ENCODE measurements at regions not wholly inside any gene's neighbourhood (a gene's known extent, or its start where the extent isn't known, plus 50 kb on each side); places are given as distances from the start of the nearest gene placed in this dataset.

DNA sequence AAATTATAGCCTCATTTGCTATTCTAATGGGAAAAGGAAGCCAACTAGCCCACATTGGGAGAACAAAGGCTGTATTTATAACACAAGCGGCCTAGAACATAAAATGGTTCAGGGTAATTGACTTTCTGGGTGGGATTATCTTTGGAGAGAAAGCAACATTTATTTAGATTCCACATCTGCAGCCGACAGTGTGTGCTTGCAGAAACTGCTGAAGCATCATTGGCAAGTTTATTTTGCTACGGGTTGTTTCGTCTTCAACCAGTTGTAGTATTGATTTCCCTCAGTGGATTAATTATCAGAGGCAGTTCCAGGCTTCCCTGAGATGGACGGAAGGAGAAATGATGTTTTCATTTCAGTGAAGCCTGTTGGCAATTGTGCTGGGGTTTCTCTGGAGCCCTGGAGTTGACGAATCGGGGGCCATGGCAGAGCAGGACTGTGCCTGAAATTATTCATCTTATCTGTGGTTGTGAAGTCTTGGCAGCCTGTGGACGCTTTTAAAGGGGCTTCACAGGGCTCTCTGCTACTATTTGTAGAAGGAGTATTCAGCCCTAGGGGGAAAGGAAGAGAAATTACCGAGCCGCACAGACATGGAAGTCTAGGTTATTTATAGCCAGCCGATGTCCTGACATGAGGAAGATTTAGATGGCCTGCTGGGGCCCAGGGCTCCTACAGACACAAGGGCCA is 290.6 kb upstream of the IRX4 start:
- in situ Hi-C loops (cut with HindIII; ENCODE audit: low pct_ligation_motif_present, low pct_unique_long_range_greater_than_20kb, low sequenced_read_pairs) = no loop called here
- no peak for DNase-seq

DNA sequence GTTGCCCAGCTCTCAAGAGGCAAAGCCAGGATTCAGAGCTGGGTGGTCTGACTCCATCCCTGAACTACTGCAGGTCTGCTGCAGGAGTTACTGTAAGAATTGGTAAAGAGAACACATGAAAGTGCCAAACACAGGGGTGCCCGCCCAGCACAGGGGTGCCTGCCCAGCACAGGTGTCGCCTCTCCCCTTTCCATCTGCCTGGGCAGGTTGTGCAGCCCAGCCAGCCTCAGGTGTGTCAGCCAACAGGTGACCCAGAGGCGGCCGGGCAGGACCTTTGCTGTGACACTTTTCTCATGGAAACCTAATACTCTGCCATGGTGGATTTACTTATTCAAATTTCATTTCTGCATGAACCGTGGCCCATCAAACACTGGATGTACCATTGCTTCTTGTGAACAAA is 289.7 kb upstream of the IRX4 start:
- in situ Hi-C loops (cut with HindIII; ENCODE audit: low pct_ligation_motif_present, low pct_unique_long_range_greater_than_20kb, low sequenced_read_pairs) = no loop called here
- no peak for DNase-seq

DNA sequence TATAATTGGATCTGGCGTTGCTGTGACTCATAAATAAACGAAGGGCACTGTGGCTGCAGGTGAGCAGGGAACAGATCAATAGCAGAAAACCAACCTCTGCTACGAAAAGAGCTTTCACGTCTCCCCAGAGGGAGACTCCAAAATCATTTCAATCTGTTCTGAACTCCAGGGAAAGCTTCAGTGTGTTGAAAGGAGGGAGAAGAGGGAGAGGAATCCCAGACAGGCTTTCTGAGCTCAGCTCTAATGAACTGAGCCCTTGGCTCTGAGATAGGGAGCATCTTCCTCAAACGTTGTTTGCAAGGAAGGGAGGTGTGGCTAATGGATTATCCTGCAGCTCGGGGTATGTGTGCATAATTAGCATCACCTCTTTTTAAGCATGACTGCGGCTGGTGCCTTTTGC is 288.0 kb upstream of the IRX4 start:
- no peak for DNase-seq
- in situ Hi-C loops (cut with HindIII; ENCODE audit: low pct_ligation_motif_present, low pct_unique_long_range_greater_than_20kb, low sequenced_read_pairs) = no loop called here

DNA sequence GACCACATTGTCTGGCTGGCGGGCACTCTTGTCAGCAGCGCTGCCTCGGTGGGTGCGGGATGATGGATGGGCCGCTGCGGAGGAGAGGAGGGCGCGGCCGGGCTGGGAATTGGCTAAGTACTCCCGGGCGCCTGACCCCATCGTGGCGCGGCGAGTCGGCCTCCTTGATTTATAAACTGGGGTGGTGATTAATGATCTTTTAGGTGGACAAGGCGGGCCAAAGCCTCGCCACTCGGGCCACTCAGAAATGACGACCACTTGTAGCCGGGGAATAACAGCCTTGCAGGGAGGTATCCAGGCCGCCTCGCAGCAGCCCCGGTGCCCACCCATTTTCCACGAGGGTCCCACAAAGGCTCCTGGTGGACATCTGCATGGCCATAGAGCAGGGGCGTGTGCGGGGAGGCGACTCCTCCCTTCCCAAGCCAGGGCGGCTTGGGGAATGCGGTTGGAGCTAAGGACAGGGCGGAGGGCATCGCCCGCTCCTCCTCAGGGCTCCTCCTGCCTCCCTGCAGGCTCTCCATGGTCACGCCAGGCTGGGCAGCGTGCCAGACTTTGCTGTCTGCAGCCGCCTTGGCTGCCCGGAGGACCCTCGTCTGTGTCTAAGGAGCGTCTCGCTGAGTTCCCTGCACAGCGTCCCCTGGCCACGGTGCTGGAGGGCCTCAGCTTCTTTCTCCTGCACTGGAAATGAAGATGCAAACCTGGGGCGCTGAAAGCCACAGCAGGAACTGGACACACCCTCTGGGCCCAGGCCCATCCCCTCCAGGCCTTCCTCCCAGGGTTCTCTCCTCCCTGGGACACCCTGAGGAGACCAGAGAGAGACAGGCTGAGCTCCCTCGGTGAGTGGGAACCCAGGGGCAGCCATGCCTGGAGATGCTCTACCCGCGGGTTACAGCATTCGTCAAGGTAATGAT is 287.4 kb upstream of the IRX4 start:
- in situ Hi-C loops (cut with HindIII; ENCODE audit: low pct_ligation_motif_present, low pct_unique_long_range_greater_than_20kb, low sequenced_read_pairs) = no loop called here
- DNase-seq = no peak

DNA sequence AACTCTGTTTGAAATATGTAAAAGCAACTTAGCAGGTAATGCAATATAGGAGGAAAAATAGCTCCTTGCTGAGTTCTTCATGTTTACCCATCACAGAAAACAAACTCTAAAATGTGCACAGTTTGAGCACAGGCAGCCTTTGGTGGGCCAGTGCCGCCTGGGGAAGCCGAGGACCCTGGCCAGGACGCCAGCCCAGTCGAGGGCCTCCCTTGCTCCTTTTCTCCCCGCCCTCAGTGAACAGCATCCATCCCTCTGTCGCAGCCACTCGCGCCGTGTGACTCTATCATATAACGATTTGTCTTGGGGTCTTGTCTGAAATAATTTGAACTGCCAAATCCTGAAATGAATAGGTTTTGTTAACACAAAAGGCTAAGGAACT is 286.7 kb upstream of the IRX4 start:
- no peak for DNase-seq
- in situ Hi-C loops (cut with HindIII; ENCODE audit: low pct_ligation_motif_present, low pct_unique_long_range_greater_than_20kb, low sequenced_read_pairs) = no loop called here

DNA sequence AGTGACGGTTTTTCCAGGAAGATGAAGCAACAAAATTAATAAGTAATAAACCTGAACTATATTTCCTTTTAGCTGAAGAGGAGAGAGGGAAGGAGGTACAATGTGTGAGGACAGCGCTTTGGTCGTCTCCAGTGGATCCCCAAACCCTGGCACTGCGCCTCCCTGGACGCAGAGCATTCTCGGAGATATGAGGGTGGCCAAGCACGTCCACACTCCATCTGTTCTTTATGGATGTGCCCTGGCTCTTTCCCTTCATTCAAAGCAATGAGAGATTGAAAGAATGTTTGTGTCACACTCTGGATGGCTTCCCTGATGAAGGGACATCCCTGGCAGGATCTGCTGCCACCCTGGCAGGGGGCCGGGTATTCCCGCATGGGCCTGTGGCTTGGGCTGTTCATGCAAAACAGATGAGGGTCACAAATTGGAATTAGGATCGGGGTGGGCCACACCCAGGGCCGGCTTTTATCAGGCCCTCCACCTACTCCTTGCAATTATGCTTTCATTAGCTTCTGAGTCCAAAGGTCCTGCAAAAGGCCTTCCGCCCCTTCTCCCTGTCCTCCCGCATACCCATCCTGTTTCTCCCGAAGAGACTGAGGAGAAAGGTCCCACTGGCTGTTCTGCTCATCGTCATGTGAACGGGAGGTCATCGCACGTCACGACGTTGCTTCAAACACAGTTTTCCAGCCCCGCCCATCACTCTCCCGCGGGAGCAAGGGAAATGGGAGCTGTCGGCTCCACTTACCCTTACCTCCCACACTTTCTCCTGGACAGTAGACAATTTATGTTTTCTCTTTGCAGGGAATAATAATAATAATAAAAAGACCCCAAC is 286.1 kb upstream of the IRX4 start:
- no peak for DNase-seq

DNA sequence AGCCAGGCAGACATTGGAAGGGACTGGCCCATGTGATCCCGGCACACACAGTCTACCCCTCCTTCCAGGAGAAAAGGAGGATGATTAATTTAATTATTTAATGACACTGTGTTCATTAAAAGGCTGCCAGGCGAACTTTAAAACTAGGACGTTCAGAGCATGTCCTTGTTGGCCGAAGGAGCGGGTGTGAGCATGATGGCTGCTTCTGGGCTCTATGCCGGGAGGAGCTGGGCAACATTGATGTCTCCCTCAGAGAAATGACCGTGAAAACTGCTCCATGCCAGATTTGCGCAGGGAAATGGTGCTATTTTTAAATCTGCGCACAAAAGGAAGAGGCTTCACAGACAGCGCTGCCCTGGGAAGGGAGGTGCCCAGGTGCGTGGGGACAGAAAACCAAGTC is 284.9 kb upstream of the IRX4 start:
- in situ Hi-C loops (cut with HindIII; ENCODE audit: low pct_ligation_motif_present, low pct_unique_long_range_greater_than_20kb, low sequenced_read_pairs) = no loop called here

More for the DNA sequence above, 286.1 kb upstream of the IRX4 start:
- in situ Hi-C loops (cut with HindIII; ENCODE audit: low pct_ligation_motif_present, low pct_unique_long_range_greater_than_20kb, low sequenced_read_pairs) = no loop called here

DNA sequence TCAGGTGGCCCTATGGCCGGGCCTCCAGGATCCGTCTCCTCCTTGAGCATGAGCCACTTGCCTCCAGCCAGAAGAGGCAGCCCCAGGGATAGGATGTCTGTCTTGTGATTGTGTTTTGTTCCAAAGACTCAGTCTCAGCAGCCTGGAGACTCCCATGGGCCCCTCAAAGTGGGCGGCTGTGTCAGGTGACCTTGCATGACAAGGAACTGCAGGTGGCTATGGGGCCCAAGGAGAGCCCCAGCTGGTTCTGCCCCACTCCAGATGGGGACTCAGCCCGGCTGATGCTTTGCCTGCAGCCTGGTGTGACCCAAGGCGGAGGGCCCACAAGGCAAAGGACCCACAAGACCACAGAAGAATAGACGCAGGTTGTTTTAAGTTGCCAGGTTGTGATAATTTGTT is 284.3 kb upstream of the IRX4 start:
- DNase-seq = no peak
- in situ Hi-C loops (cut with HindIII; ENCODE audit: low pct_ligation_motif_present, low pct_unique_long_range_greater_than_20kb, low sequenced_read_pairs) = no loop called here

More for the DNA sequence above, 284.9 kb upstream of the IRX4 start:
- no peak for DNase-seq

DNA sequence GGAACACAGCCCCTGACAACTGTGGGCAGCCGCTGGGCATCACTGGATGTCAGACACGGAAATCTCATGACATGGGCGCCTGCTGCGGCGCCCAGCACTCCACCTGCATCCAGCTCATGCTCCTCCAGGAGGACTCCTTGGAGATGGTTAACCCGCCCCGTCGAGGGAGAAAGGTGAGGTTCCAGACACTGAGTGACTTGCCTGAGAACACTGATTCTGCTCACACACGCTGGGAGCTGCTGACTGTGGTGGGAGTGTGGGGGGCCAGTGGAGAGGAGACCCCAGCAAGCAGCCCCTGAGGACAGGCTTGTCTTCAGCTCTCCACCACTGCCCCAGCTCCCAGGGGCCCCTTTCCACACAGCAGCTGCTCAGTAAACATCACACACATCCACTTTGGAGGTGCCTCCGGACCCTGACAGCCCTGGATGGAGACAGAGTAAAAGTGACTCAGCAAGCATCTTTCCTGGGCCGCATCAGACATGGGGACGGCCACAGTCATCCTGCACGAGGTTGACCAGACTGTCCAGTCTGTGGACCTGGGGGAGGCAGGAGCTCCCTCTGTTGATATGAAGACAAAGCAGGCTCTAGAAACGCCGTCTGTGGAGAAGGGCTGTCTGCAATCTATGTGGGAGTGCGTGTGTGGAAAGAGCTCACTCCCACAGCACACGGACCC is 283.7 kb upstream of the IRX4 start:
- no peak for DNase-seq

DNA sequence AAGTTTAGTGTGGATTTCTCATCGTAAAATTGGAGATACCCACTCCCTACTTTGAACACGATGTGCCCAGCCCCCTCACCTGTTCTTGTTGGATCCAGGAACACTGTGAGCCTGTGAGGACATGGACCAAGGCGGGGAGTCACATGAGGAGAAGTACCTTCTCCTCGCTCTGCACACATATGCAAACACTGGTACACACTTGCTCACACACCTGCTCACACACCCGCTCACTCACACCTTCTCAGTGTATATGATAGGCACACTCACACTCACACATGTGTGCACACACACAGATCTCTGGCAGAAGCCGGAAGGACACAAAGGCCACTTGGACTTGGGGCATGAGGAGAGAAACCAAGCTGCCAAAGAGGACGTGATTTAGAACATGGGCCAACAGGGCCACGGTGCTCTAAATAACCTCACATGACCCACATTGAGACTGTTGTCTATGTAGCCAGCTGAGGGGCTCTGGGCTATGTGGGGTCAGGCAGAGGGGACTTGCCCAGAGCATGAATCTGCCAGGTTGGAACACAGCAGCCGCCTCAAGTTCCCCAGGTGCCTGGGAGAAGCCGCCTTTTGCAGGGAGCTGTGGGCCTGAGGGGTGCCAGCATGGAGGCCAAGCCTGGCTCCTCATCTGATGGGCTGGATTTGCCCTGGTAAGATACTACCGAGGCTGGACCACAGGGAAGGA is 283.0 kb upstream of the IRX4 start:
- no peak for DNase-seq
- in situ Hi-C loops (cut with HindIII; ENCODE audit: low pct_ligation_motif_present, low pct_unique_long_range_greater_than_20kb, low sequenced_read_pairs) = no loop called here

More for the DNA sequence above, 283.7 kb upstream of the IRX4 start:
- in situ Hi-C loops (cut with HindIII; ENCODE audit: low pct_ligation_motif_present, low pct_unique_long_range_greater_than_20kb, low sequenced_read_pairs) = no loop called here

DNA sequence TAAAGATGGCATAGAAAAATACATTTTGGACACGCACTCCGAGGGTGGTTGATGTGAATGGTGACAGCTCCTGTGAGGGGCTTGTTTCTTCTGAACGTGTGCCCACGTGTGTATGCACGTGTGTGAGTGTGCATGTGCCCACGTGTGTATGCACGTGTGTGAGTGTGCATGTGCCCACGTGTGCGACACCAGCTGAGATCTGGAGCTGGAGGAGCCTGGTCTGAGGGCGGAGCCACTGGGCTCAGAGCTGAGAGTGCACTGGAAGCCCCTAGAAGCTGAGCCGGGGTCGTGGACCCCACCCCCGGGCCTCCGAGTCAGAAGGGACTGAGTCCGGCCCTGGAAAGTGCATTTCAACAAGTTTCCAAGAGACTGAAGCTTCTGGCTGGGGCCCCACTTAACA is 282.5 kb upstream of the IRX4 start:
- in situ Hi-C loops (cut with HindIII; ENCODE audit: low pct_ligation_motif_present, low pct_unique_long_range_greater_than_20kb, low sequenced_read_pairs) = no loop called here
- no peak for DNase-seq

DNA sequence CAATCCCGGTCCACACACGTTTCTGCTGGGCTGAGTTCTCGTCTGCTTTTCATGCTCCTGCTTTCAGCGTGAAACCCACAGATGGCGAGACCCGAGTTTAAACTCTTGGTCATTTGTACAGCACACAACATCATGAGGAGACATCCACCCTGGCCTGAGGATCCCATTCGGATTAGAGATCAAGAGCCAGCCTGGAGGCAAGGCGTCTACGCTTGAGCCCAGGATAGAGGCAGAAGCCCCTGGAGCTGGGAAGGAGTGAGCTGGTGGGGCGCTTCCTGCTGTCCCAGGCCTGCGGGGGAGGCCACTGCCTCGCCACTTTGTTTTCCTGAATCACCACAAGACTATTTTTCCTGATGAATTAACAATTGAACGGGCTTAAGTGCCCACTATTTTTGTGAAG is 281.9 kb upstream of the IRX4 start:
- in situ Hi-C loops (cut with HindIII; ENCODE audit: low pct_ligation_motif_present, low pct_unique_long_range_greater_than_20kb, low sequenced_read_pairs) = no loop called here

DNA sequence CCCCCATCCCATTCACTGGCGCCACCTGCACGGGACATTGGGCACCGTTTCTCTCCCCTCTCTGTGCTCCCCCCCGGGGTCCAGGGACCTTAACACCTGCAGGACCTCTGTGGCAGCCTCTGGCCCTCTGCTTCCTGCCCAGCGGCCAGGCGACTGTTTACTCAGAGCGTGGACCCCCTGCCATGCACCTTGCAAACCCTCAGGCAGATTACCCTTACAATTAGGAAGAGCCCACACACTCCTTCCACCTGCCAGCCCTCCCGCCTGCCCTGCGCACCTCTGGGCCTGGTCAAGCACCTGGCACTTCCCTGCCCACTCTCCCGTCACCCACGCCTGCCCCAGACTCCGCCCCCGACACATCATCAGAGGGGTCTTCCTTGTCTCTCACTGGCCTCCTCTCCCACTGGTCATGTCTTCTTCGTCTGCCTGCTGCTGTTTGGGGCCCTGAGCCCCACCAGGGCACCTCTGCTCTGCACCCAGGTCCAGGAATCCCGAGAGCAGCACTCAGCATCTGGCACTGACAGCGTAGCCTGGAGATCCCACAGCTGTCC is 281.3 kb upstream of the IRX4 start:
- in situ Hi-C loops (cut with HindIII; ENCODE audit: low pct_ligation_motif_present, low pct_unique_long_range_greater_than_20kb, low sequenced_read_pairs) = no loop called here
- no peak for DNase-seq

More for the DNA sequence above, 281.9 kb upstream of the IRX4 start:
- DNase-seq = no peak

DNA sequence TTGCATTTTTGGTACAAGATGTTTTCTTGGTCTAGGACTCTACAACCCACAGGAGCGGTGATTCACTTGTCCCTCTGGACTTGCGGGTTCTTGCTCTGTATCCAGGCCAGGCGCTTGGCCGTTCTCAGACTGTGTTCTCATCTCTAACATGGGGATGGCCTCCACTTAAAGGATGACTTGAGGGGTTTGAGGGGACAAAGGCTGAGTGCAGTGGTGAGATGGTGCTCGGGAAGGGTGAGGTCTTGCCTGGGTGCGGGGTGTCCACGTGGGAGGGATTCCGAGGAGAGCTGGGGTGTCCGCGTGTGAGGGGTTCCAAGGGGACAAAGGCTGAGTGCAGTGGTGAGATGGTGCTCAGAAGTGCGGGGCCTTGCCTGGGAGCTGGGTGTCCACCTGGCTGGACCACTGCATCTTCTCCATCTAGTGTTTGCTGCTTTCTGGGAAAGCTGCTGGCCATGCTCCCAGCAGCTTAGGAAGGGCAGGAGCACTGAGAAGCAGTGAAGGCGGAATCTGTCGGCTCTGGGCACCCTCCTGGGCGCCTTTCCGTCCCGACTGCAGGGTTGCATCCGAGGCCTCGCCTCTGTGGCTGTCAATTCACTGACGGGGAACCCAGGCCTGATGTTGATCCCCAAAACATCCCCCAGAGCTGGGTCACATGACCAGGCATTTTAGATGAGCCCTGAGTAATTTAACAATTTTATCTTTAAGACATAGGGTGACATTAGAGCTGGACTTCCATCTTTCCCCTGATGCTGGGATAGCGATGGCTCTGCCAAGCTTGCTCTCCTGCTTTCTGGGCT is 280.5 kb upstream of the IRX4 start:
- in situ Hi-C loops (cut with HindIII; ENCODE audit: low pct_ligation_motif_present, low pct_unique_long_range_greater_than_20kb, low sequenced_read_pairs) = no loop called here
- no peak for DNase-seq

DNA sequence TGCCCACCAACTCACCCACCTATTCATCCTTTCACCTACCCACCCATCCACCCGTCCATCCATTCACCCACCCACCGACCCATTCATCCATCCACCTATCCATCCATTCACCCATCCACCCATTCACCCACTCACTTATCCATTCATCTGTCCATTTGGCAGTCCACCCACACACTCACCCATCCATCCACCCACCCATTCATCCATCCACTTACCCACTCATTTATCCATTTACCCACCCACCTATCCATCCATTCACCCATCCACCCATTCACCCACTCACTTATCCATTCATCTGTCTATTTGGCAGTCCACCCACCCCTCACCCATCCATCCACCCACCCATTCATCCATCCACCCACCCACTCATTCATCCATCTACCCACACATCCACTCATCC is 278.1 kb upstream of the IRX4 start:
- DNase-seq = no peak
- in situ Hi-C loops (cut with HindIII; ENCODE audit: low pct_ligation_motif_present, low pct_unique_long_range_greater_than_20kb, low sequenced_read_pairs) = no loop called here

DNA sequence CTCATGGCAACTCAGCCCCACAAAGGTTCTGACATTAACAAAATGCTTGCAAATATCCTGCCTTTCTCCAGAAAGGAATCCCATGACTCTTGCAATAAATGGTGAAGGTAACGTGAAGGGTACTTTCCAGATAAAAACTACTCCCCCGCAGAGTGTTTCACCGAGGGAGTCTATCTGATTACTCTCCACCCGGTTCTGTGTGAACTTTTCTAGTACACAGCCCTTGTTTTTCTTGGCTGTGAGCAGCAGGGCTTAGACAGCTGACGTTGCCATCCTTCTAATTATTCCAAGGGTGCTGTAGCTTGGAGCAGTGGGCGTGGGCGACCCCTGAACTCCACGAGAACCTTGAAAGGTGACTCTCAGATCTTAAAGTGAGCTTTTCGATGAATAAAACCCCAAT is 276.0 kb upstream of the IRX4 start:
- DNase-seq = no peak
- in situ Hi-C loops (cut with HindIII; ENCODE audit: low pct_ligation_motif_present, low pct_unique_long_range_greater_than_20kb, low sequenced_read_pairs) = no loop called here

DNA sequence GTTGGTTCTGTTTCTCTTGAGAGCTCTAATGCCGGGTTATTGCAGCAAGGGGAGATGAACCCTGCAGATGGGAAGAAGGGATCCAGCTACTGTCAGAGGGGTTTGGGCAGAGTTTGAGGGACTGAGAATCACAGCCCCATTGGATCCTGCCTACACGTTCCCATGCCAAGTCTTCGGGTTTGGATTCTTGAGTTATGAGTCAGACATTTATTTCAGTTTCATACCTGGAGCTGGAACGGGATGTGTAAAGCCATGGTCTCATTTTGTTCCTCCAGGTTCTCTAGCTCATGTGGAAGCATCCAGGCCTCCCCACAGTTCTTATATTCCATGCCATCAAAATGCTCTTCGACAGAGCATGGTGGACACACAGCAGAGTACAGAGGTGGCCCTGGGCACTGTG is 275.4 kb upstream of the IRX4 start:
- in situ Hi-C loops (cut with HindIII; ENCODE audit: low pct_ligation_motif_present, low pct_unique_long_range_greater_than_20kb, low sequenced_read_pairs) = no loop called here
- no peak for DNase-seq
